ENCODE measurements at regions not wholly inside any gene's neighbourhood (a gene's known extent, or its start where the extent isn't known, plus 50 kb on each side); places are given as distances from the start of the nearest gene placed in this dataset.

- Histone ChIP-seq H3K79me2 (ENCODE audit: insufficient read depth, low read depth, low read length) (no peaks in the 10 kb centered on the region), H3K4me1 (ENCODE audit: insufficient read depth, low read length, poor library complexity, severe bottlenecking) (peaks cover 5% of the 10 kb centered on the region), H3K27ac (ENCODE audit: low read depth, low read length, poor library complexity, severe bottlenecking) (no peak overlapping the region), H3K4me2 (ENCODE audit: low read length) (no peak overlapping the region), H3K4me3 (ENCODE audit: low read depth, low read length, poor library complexity, severe bottlenecking) (no peak overlapping the region), H3K36me3 (ENCODE audit: insufficient read depth, low read length) (no peaks in the 10 kb centered on the region), H4K20me1 (ENCODE audit: insufficient read depth, low read length) (no peaks in the 10 kb centered on the region), H2AFZ (ENCODE audit: low read length) (no peak overlapping the region), H3K9me3 (ENCODE audit: low read length) (no peaks in the 10 kb centered on the region), H3K9me2 (ENCODE audit: insufficient read depth, low read length) (no peaks in the 10 kb centered on the region)
- no TSS peak for BruUV-seq (replicated peaks)
- no peak for DNase-seq (ENCODE audit: low spot score)
- ChIA-PET CTCF (ENCODE audit: unreplicated experiment) (no interaction called here), POLR2A (interaction anchor here (0.5 kb wide), 1 partner anchor 442 kb away, joined by 4 read pairs; no protein-coding TSS in a partner anchor)
- TF ChIP-seq, protein P1, sequence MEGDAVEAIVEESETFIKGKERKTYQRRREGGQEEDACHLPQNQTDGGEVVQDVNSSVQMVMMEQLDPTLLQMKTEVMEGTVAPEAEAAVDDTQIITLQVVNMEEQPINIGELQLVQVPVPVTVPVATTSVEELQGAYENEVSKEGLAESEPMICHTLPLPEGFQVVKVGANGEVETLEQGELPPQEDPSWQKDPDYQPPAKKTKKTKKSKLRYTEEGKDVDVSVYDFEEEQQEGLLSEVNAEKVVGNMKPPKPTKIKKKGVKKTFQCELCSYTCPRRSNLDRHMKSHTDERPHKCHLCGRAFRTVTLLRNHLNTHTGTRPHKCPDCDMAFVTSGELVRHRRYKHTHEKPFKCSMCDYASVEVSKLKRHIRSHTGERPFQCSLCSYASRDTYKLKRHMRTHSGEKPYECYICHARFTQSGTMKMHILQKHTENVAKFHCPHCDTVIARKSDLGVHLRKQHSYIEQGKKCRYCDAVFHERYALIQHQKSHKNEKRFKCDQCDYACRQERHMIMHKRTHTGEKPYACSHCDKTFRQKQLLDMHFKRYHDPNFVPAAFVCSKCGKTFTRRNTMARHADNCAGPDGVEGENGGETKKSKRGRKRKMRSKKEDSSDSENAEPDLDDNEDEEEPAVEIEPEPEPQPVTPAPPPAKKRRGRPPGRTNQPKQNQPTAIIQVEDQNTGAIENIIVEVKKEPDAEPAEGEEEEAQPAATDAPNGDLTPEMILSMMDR (conservative IDR thresholded peaks at IDR 0.05; ENCODE audit: low read length): no peak
- no peak for TF ChIP-seq EZH2phosphoT487 (IDR thresholded peaks at IDR 0.05; ENCODE audit: borderline replicate concordance, low read depth, low read length)
- intact Hi-C loops (cut with micrococcal nuclease; ENCODE audit: unreplicated experiment): no loop called here
Observed at GRCh38 chr7:47197486-47197885, 384.4 kb downstream of the TNS3 start.

- H3K27ac ChIP-seq (ENCODE audit: low read depth, low read length, poor library complexity, severe bottlenecking): no peak overlapping the region
- no peaks in the 10 kb centered on the region for H3K79me2 ChIP-seq (ENCODE audit: insufficient read depth, low read depth, low read length)
- CTCF ChIA-PET (ENCODE audit: unreplicated experiment): no interaction called here
- no peak for TF ChIP-seq EZH2phosphoT487 (IDR thresholded peaks at IDR 0.05; ENCODE audit: borderline replicate concordance, low read depth, low read length)
- TF ChIP-seq, protein P1 (conservative IDR thresholded peaks at IDR 0.05; ENCODE audit: low read length): no peak
- H3K9me2 ChIP-seq (ENCODE audit: insufficient read depth, low read length): no peaks in the 10 kb centered on the region
- no peak overlapping the region for H3K4me2 ChIP-seq (ENCODE audit: low read length)
- H4K20me1 ChIP-seq (ENCODE audit: insufficient read depth, low read length): no peaks in the 10 kb centered on the region
- BruUV-seq (replicated peaks): no TSS peak
- intact Hi-C loops (cut with micrococcal nuclease; ENCODE audit: unreplicated experiment): no loop called here
- no peaks in the 10 kb centered on the region for H3K36me3 ChIP-seq (ENCODE audit: insufficient read depth, low read length)
- no peak overlapping the region for H3K4me3 ChIP-seq (ENCODE audit: low read depth, low read length, poor library complexity, severe bottlenecking)
- no peak overlapping the region for H2AFZ ChIP-seq (ENCODE audit: low read length)
- no peak for DNase-seq (ENCODE audit: low spot score)
- H3K4me1 ChIP-seq (ENCODE audit: insufficient read depth, low read length, poor library complexity, severe bottlenecking): peaks cover 13% of the 10 kb centered on the region
- POLR2A ChIA-PET: interaction anchor here (0.6 to 1.4 kb wide), 2 partner anchors 9 to 20 kb away, joined by 3 read pairs; no protein-coding TSS in a partner anchor
- no peaks in the 10 kb centered on the region for H3K9me3 ChIP-seq (ENCODE audit: low read length)
Observed at GRCh38 chr7:47196737-47197136, 385.2 kb downstream of the TNS3 start.

DNA sequence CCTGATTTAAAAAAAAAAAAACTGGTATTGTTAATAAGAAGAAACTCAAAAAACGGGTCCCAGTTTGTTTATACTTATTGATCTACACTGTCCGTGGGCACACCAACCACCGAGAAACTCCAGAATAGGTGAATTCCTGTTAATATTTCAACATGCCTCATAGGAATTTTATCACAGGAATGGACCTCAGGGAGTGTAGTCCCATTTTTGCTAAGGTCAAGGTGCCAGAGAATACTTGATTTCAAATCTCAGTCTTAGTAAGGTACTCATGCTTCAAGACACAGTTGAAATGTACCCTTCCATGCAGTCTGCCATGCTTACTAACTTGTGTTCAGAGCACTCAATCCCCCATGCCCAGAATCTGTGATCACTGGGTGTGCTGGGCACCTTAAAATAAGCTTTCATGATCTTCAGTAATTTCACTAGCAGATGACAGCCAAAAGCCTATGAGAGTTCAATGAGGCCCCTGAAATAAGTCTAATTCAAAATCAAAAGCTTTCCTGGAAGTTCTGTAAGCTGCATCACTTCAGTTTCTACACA, 385.7 kb downstream of the TNS3 start:
- ChIA-PET POLR2A (interaction anchor here (0.6 to 1.4 kb wide), 2 partner anchors 8 to 20 kb away, joined by 3 read pairs; no protein-coding TSS in a partner anchor), CTCF (ENCODE audit: unreplicated experiment) (no interaction called here)
- TF ChIP-seq EZH2phosphoT487 (IDR thresholded peaks at IDR 0.05; ENCODE audit: borderline replicate concordance, low read depth, low read length): no peak
- TF ChIP-seq, protein P1 (conservative IDR thresholded peaks at IDR 0.05; ENCODE audit: low read length): no peak

More for the DNA sequence above, 385.7 kb downstream of the TNS3 start:
- H3K36me3 ChIP-seq (ENCODE audit: insufficient read depth, low read length): no peaks in the 10 kb centered on the region
- H3K4me2 ChIP-seq (ENCODE audit: low read length): no peak overlapping the region
- DNase-seq (ENCODE audit: low spot score): no peak
- no TSS peak for BruUV-seq (replicated peaks)
- H3K9me2 ChIP-seq (ENCODE audit: insufficient read depth, low read length): no peaks in the 10 kb centered on the region
- no peak overlapping the region for H3K27ac ChIP-seq (ENCODE audit: low read depth, low read length, poor library complexity, severe bottlenecking)
- no peaks in the 10 kb centered on the region for H3K9me3 ChIP-seq (ENCODE audit: low read length)
- intact Hi-C loops (cut with micrococcal nuclease; ENCODE audit: unreplicated experiment): no loop called here
- no peaks in the 10 kb centered on the region for H4K20me1 ChIP-seq (ENCODE audit: insufficient read depth, low read length)
- H3K4me3 ChIP-seq (ENCODE audit: low read depth, low read length, poor library complexity, severe bottlenecking): no peak overlapping the region
- H2AFZ ChIP-seq (ENCODE audit: low read length): no peak overlapping the region
- H3K79me2 ChIP-seq (ENCODE audit: insufficient read depth, low read depth, low read length): no peaks in the 10 kb centered on the region
- peaks cover 17% of the 10 kb centered on the region for H3K4me1 ChIP-seq (ENCODE audit: insufficient read depth, low read length, poor library complexity, severe bottlenecking)
